HCT116 (cell line): ENCODE measurements at regions not wholly inside any gene's neighbourhood (a gene's known extent, or its start where the extent isn't known, plus 50 kb on each side); places are given as distances from the start of the nearest gene placed in this dataset.

Source experiments
- ATAC-seq: fragments of 200-7000 bp; cut with Tn5 transposase; 2 replicates; pipeline ENCODE4 v1.9.1; 2020; ENCODE audit warnings: mild to moderate bottlenecking, moderate library complexity
- BruUV-seq: library from RNA; stranded (reverse); fragments of 400-500 nt; replicated peaks from 2 replicates; lab custom pipeline; 2021; lab: Mats Ljungman, UMichigan
- CTCF ChIA-PET: fragments of 300-600 bp; sonication (Branson Sonifier 250); formaldehyde crosslinking; loops from one replicate; lab custom pipeline; 2021; ENCODE audit warnings: antibody characterized with exemption; lab: Charles Lee
- POLR2A ChIA-PET: fragments of 300-600, 350-600 bp; sonication (Branson Sonifier 250); formaldehyde crosslinking; loops from one replicate; lab custom pipeline; 2021; ENCODE audit warnings: antibody characterized with exemption; lab: Charles Lee
- RAD21 ChIA-PET, 2 experiments: fragments of 300-600 bp; sonication (Branson Sonifier 250); formaldehyde crosslinking; loops; one replicate each; lab custom pipeline; 2023; ENCODE audit warnings: low total read pairs in 2 of 2; ENCODE audit not compliant: uncharacterized antibody in 2 of 2, unreplicated experiment in 2 of 2, low non-redundant PET in 1 of 2; lab: Charles Lee
- DNase-seq: peaks from one replicate; pipeline ENCODE4 v3.0.0-alpha.2; 2010; ENCODE audit warnings: low read depth, low spot score
- H2AFZ ChIP-seq: fragments of 200-600 bp; shearing (Covaris generic), sonication (generic); 2 replicates; pipeline ENCODE4 v1.6.1; 2017; ENCODE audit warnings: low read depth, mixed run types, mixed read lengths, antibody characterized with exemption, low read length; ENCODE audit not compliant: poor library complexity, severe bottlenecking
- H3K27ac ChIP-seq: 2 replicates; pipeline ENCODE4 v1.5.1; 2012; ENCODE audit warnings: low read depth, low read length
- H3K27me3 ChIP-seq: fragments of 200-600 bp; sonication (generic); 2 replicates; pipeline ENCODE4 v1.6.1; 2016; ENCODE audit warnings: mixed run types, low read length, mixed read lengths; ENCODE audit not compliant: insufficient read depth
- H3K36me3 ChIP-seq, 2 experiments: fragments of 200-500 bp in 1 of 2; fragments of 200-600 bp in 1 of 2; sonication (Bioruptor generic) in 1 of 2; sonication (generic) in 1 of 2; 2 replicates each; pipeline versions ENCODE4 v1.5.1 to v1.6.1; 2014 to 2016; ENCODE audit warnings: low read length in 2 of 2, inconsistent platforms in 1 of 2, mixed read lengths in 1 of 2, mixed run types in 1 of 2; ENCODE audit not compliant: insufficient read depth in 2 of 2, control insufficient read depth in 1 of 2
- H3K4me1 ChIP-seq, 2 experiments: fragments of 200-600 bp in 1 of 2; sonication (generic) in 1 of 2; 2 replicates each; pipeline versions ENCODE4 v1.5.1 to v1.6.1; 2012 to 2017; ENCODE audit warnings: low read length in 2 of 2, inconsistent platforms in 1 of 2, mild to moderate bottlenecking in 1 of 2, mixed read lengths in 1 of 2, mixed run types in 1 of 2, moderate library complexity in 1 of 2; ENCODE audit not compliant: insufficient read depth in 2 of 2, control insufficient read depth in 1 of 2
- H3K4me2 ChIP-seq: fragments of 200-600 bp; sonication (generic); 2 replicates; pipeline ENCODE4 v1.6.1; 2017; ENCODE audit warnings: mixed run types, low read length, mixed read lengths
- H3K4me3 ChIP-seq, 2 experiments: fragments of 200-600 bp in 1 of 2; sonication (generic) in 1 of 2; replicated peaks in 1 of 2; 2 replicates each; pipeline ENCODE4 v1.5.1; 2011 to 2016; ENCODE audit warnings: low read length in 2 of 2, control low read depth in 1 of 2, low read depth in 1 of 2, mild to moderate bottlenecking in 1 of 2, mixed read lengths in 1 of 2, mixed run types in 1 of 2
- H3K79me2 ChIP-seq: fragments of 200-600 bp; sonication (generic); 2 replicates; pipeline ENCODE4 v1.6.1; 2017; ENCODE audit warnings: mild to moderate bottlenecking, mixed run types, low read length, moderate library complexity, mixed read lengths; ENCODE audit not compliant: insufficient read depth
- H3K9ac ChIP-seq: fragments of 200-600 bp; sonication (generic); 2 replicates; pipeline ENCODE4 v1.6.1; 2016; ENCODE audit warnings: low read length, mixed read lengths
- H3K9me2 ChIP-seq: fragments of 200-600 bp; sonication (generic), shearing (Covaris generic); 2 replicates; pipeline ENCODE4 v1.6.1; 2017; ENCODE audit warnings: mixed run types, mild to moderate bottlenecking, moderate library complexity; ENCODE audit not compliant: insufficient read depth
- H3K9me3 ChIP-seq, 2 experiments: fragments of 200-500 bp in 1 of 2; fragments of 200-600 bp in 1 of 2; sonication (Bioruptor generic) in 1 of 2; sonication (generic) in 1 of 2; 2 replicates each; pipeline ENCODE4 v1.6.1; 2014 to 2017; ENCODE audit warnings: low read length in 2 of 2, mixed read lengths in 2 of 2, inconsistent platforms in 1 of 2, low read depth in 1 of 2, mild to moderate bottlenecking in 1 of 2, mixed run types in 1 of 2, moderate library complexity in 1 of 2; ENCODE audit not compliant: control insufficient read depth in 1 of 2, insufficient read depth in 1 of 2
- H4K20me1 ChIP-seq: fragments of 200-600 bp; sonication (generic), shearing (Covaris generic); 2 replicates; pipeline ENCODE4 v1.6.1; 2017; ENCODE audit warnings: mixed run types, mild to moderate bottlenecking, moderate library complexity; ENCODE audit not compliant: insufficient read depth
- CEBPB ChIP-seq: IDR thresholded peaks from 2 replicates; pipeline ENCODE4 v1.6.1; 2012; ENCODE audit warnings: low read depth
- ELF1 ChIP-seq: IDR thresholded peaks from 2 replicates; pipeline ENCODE4 v1.6.1; 2012; ENCODE audit warnings: low read depth, borderline replicate concordance
- EZH2 ChIP-seq: fragments of 200-600 bp; sonication (generic); IDR thresholded peaks from 2 replicates; pipeline ENCODE4 v1.6.1; 2017; ENCODE audit warnings: antibody characterized with exemption, mixed run types
- FOSL1 ChIP-seq: IDR thresholded peaks from 2 replicates; pipeline ENCODE4 v1.6.1; 2012; ENCODE audit warnings: low read depth
- JUND ChIP-seq: IDR thresholded peaks from 2 replicates; pipeline ENCODE4 v1.6.1; 2012
- MAX ChIP-seq: IDR thresholded peaks from 2 replicates; pipeline ENCODE4 v1.6.1; 2012
- POLR2A ChIP-seq: IDR thresholded peaks from 2 replicates; pipeline ENCODE4 v1.7.0; 2011; ENCODE audit warnings: borderline replicate concordance; ENCODE audit not compliant: insufficient read depth, insufficient read length; ENCODE audit errors: extremely low read depth
- POLR2AphosphoS5 ChIP-seq: IDR thresholded peaks from 2 replicates; pipeline ENCODE4 v1.6.1; 2011; ENCODE audit warnings: mild to moderate bottlenecking, low read depth, low read length, moderate library complexity
- RAD21 ChIP-seq: IDR thresholded peaks from 2 replicates; pipeline ENCODE4 v1.6.1; 2012; ENCODE audit warnings: low read depth, mild to moderate bottlenecking
- REST ChIP-seq: IDR thresholded peaks from 2 replicates; pipeline ENCODE4 v1.6.1; 2012; ENCODE audit warnings: low read depth
- SIN3A ChIP-seq: IDR thresholded peaks from 2 replicates; pipeline ENCODE4 v1.6.1; 2012; ENCODE audit warnings: low read depth
- SP1 ChIP-seq: IDR thresholded peaks from 2 replicates; pipeline ENCODE4 v1.6.1; 2012; ENCODE audit warnings: low read depth
- YY1 ChIP-seq: IDR thresholded peaks from 2 replicates; pipeline ENCODE4 v1.6.1; 2011; ENCODE audit warnings: low read length, low read depth, moderate library complexity, mild to moderate bottlenecking; ENCODE audit not compliant: insufficient replicate concordance; ENCODE audit errors: extremely low read depth
- ZNF274 ChIP-seq: fragments of 200-500 bp; sonication (Bioruptor generic); IDR thresholded peaks from 2 replicates; pipeline ENCODE4 v1.6.1; 2014; ENCODE audit warnings: mild to moderate bottlenecking, low read depth, low read length, inconsistent platforms
- intact Hi-C: fragments of 100-400 bp; cut with micrococcal nuclease; formaldehyde crosslinking; loops from 2 replicates; pipeline ENCODE4 v1.10.0; 2022

GRCh38 chr17:79677646-79678045 lies 53.1 kb upstream of the ENPP7 start:
- H3K9me2 ChIP-seq, result no peaks in the 10 kb centered on the region
- TF ChIP-seq FOSL1 (no peak), YY1 (no peak), JUND (no peak), ZNF274 (no peak), REST (no peak), EZH2 (no peak), MAX (no peak), POLR2AphosphoS5 (no peak), POLR2A (no peak), SP1 (no peak), RAD21 (no peak), ELF1 (no peak), SIN3A (no peak), CEBPB (no peak)
- H3K9ac ChIP-seq, result no peak overlapping the region
- no peak overlapping the region for H3K27ac ChIP-seq
- intact Hi-C loops, result no loop called here
- ATAC-seq, result no peak
- RAD21 ChIA-PET, result no interaction called here
- no peak for DNase-seq
- no TSS peak for BruUV-seq
- no peak overlapping the region for H2AFZ ChIP-seq
- POLR2A ChIA-PET, result no interaction called here
- no peaks in the 10 kb centered on the region for H3K27me3 ChIP-seq
- CTCF ChIA-PET, result interaction anchor here (1.5 kb wide), 1 partner anchor 19 kb away, joined by 3 read pairs; no protein-coding TSS in a partner anchor
- H3K36me3 ChIP-seq, result no peaks in the 10 kb centered on the region
- H3K4me1 ChIP-seq, result no peaks in the 10 kb centered on the region
- H3K4me2 ChIP-seq, result no peak overlapping the region
- no peaks in the 10 kb centered on the region for H3K79me2 ChIP-seq
- peaks cover 11 to 15% of the 10 kb centered on the region in 2 experiments; a peak in 3 of 4 replicates for H3K9me3 ChIP-seq
- no peaks in the 10 kb centered on the region for H4K20me1 ChIP-seq
- no peak overlapping the region for H3K4me3 ChIP-seq
